Astrocyte of the cerebellum (primary cell): ENCODE measurements at regions not wholly inside any gene's neighbourhood (a gene's known extent, or its start where the extent isn't known, plus 50 kb on each side); places are given as distances from the start of the nearest gene placed in this dataset.

Experiments
- DNase-seq: peaks from one replicate; pipeline ENCODE4 v3.0.0-alpha.2; 2011; ENCODE audit warnings: low read depth
- H3K4me3 ChIP-seq: 2 replicates; pipeline ENCODE4 v1.5.1; 2011; ENCODE audit warnings: mild to moderate bottlenecking, low read depth, low read length, moderate library complexity
- CTCF ChIP-seq: IDR thresholded peaks from 2 replicates; pipeline ENCODE4 v1.5.1; 2012; ENCODE audit warnings: low read length, low read depth, moderate library complexity, mild to moderate bottlenecking; ENCODE audit errors: missing control alignments
- in situ Hi-C: cut with HindIII; loops from 2 replicates; pipeline ENCODE4 v1.10.0; 2017; ENCODE audit warnings: low sequenced_read_pairs

DNA sequence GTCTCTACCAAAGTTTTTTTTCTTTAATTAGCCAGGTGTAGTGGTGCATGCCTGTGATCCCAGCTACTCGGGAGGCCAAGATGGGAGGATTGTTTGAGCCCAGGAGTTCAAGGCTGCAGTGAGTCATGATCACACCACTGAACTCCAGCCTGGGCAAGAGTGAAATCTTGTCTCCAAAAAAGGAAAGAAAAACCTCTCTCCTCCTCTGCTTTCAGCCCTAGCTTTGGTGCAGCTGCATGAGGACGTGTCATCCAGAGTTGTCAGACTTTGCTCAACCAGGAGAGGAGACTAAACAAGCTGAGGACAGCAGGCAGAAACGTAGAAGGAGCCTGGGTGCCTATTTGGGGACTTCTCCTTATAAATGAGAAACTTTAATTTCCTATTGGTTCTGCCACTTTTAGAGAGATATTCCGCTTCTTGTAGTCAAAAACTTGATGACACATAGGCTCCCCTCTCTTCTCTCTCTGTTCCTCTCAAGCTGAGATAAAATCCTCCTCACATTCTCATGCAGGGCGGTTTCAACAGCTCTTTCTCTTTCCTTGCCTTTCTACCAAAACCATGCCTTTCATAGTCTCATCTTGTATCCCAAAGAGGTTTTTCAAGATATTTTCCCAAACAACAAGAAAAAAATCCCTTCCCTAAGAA lies 205.4 kb downstream of the ARHGAP12 start:
- H3K4me3 ChIP-seq: no peak overlapping the region
- in situ Hi-C loops: no loop called here
- no peak for DNase-seq
- no peak for TF ChIP-seq CTCF

DNA sequence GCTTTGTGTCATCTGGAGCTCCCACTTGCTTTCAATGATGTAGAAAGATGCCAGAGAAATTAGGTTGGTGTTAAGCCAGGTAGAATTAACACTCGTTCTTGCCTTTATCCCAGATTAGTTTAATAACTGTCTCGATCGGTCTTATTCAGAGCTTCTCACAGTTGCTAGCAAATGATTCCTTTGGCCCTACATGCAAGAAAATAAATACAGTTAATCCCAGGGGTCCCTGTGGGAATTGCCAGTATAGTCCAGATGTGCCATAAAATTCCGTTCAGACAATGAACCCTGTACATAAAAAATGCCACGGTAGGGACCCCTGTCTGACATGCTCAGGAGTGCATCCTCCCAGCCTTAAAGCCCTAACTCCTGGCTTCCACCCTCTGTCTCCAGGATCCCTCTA lies 207.5 kb downstream of the ARHGAP12 start:
- H3K4me3 ChIP-seq: no peak overlapping the region
- in situ Hi-C loops: no loop called here
- no peak for TF ChIP-seq CTCF
- no peak for DNase-seq

DNA sequence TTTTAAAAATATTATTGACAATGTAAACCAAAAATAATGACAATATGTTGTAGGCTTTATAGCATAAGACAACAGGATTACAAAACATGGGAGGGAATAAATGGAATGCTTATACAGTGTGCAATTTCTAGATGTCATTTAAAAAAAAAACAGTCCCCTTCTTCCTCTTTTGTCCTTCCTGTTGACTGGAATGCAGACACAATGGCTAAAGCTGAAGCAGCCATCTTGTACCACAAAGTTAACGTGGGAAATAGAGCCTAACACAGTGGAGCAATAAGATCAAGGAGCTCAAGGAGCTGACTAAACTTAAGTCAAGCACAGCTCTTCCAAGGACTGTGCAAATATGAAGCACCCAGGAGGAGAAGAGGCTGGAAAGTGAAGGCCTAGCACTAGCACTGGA lies 208.1 kb downstream of the ARHGAP12 start:
- TF ChIP-seq CTCF: no peak
- in situ Hi-C loops: no loop called here
- H3K4me3 ChIP-seq: no peak overlapping the region
- DNase-seq: no peak

GRCh38 chr10:31709476-31709875 lies 219.2 kb downstream of the ARHGAP12 start:
- H3K4me3 ChIP-seq: no peak overlapping the region
- TF ChIP-seq CTCF: no peak
- in situ Hi-C loops: no loop called here
- no peak for DNase-seq

DNA sequence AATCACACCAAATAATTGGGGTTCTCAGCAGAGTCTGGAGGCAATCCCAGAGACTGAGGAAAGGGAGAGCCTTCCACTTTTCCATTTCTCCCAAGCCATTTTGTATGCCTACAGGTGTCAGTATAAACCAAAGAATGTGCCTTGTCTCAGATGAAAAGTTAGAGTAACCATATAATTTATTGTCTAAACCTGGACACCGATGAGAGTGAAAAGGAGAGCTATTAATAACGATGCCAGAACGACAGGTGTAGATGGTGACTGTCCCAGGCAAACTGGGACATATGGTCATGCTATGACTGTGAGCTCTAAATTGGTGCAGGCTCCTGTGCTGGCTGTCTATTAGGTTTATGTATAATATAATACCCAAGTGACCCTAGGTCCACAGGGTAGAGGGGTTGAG lies 219.6 kb downstream of the ARHGAP12 start:
- no peak for DNase-seq
- in situ Hi-C loops: no loop called here
- no peak for TF ChIP-seq CTCF
- no peak overlapping the region for H3K4me3 ChIP-seq

DNA sequence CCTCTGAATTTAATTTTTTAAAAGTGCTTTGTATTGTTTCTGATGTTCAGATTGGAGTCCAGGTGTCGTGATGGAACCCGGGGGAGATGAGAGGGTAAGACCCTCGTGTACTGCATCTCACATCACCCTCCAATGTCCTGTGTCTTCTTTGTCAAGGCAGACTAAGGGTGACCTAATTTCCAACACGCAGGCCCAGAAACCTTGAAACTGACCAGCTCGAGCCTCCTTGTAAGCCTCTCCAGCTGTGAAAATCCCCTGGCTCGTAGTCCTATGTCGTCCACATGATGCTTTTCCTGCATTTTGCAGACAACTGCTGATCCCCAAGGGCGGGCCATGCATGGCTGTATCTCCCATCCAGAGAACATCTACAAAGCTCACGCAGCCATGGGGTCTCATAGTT lies 220.2 kb downstream of the ARHGAP12 start:
- in situ Hi-C loops: no loop called here
- H3K4me3 ChIP-seq: no peak overlapping the region

More for the DNA sequence above, 220.2 kb downstream of the ARHGAP12 start:
- TF ChIP-seq CTCF: no peak
- no peak for DNase-seq
